HS-5 (cell line): ENCODE measurements at regions not wholly inside any gene's neighbourhood (a gene's known extent, or its start where the extent isn't known, plus 50 kb on each side); places are given as distances from the start of the nearest gene placed in this dataset.
"Not testable (repeated sequence)": the region's sequence is repeated elsewhere in the genome, so short reads cannot be mapped to it uniquely, and the experiment has no call there.

Experiments used
- DNase-seq: peaks from one replicate; pipeline ENCODE4 v3.0.0-alpha.2; 2012; ENCODE audit warnings: low read depth

GRCh38 chr2:58720033-58720769 lies 479.1 kb upstream of the FANCL start:
- DNase-seq = no peak

DNA sequence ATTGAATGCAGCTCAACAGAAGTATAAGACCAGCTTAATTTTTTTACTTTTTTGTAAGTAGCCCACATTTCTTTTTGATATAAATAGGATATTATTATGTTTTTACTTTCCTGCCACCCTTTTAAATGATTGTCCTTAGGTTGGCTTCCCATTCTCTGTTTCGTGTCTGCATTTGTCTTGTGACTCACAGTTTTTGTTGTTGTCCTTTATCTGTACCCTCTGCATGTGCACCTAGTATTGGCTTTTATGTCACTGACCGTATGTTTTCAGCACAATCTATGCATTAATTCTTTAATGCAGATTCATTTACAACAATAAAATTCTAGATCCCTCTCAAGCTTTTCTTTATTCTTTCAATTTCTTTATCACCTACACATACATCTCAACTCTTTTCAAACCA lies 474.2 kb upstream of the FANCL start:
- no peak for DNase-seq

DNA sequence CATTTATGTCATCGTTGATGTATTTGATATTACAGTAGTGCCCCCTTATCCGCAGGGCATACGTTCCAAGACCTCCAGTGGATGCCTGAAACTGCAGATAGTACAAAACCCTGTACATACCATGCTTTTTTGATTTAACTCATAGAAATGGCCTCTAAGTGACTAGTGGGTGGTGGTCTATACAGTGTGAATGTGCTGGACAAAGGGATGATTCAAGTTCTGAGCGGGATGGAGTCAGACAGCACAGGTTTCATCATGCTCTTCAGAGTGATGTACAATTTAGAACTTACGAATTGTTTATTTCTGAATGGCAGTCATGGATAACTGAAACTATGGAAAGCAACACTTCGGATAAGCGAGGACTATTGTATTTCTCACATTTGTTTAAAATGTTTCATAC lies 473.1 kb upstream of the FANCL start:
- DNase-seq = no peak

DNA sequence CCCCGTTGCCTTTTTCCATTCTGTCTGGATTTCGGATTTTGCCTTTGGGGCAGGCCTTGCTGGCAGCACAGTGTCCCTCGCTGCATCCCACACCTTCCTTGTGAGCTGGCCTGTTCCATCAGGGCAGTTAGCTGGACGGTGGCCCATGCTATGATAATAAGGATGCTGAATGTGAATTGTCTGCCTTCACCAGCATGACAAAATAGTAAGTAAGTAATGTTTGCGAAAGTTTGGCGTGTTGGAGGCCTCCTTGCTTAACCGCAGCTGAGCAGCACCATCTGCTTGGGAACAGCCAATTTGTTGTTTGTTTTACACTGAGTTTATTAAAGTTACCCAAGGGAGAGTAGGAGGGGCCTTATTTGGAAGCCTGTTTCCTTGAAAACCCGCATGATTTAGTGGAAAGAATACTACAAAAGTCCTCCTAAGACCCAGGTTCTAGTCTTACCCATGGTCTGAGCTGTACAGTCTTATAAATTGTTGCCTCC lies 469.7 kb upstream of the FANCL start:
- no peak for DNase-seq

DNA sequence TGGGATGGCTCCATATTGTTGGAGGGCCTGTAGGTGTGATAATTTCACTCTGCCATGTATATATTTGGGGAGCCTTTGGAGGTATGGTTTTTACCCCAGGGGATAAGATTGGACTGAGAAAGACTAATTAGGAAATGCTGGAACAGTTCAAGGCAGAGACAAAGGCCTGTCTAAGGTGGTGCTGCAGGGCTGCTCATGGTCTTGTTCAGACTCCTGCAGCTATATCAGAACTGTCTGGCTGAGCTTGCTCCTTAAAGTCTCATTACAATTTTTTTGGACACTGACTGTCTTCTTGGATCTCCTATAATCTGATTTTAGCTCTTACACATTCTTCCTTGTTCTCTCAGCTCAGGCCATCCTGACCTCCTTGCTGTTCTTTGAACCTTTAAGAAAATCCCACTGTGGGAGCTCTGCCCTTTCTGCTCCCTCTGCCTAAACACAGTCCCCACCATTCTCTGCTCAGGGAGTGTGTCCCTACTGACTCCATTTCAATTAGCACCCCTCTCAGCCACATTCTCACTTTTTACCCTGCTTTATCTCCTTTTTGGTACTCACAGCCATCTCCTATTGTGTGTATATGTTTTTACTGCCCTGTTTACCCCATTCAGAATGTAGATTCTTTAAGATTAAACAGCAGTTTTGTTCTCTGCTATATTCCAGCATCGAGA lies 468.7 kb upstream of the FANCL start:
- no peak for DNase-seq

DNA sequence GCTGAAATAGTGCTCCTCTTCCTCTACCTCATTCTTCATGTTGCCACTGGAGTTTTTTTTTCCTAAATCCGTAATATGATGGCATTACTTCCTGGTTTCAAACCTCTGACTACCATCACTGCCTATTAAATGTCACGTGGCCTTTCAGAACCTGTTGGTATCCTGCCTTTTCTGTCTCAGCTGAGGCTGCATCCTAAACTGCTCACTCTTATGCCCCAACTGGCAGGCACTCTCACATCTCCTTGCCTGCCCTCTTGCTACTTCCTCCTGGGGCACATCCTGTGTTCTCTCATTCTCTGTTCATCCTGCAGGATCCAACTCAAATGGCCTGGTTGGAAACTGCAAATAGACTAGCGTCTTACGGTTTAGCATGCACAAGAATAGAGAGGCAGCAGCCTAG lies 468.1 kb upstream of the FANCL start:
- no peak for DNase-seq

- DNase-seq = no peak
Observed at GRCh38 chr2:58708565-58708964, 467.4 kb upstream of the FANCL start.

GRCh38 chr2:58702302-58702885 lies 461.3 kb upstream of the FANCL start:
- DNase-seq = peak; percentile 3

DNA sequence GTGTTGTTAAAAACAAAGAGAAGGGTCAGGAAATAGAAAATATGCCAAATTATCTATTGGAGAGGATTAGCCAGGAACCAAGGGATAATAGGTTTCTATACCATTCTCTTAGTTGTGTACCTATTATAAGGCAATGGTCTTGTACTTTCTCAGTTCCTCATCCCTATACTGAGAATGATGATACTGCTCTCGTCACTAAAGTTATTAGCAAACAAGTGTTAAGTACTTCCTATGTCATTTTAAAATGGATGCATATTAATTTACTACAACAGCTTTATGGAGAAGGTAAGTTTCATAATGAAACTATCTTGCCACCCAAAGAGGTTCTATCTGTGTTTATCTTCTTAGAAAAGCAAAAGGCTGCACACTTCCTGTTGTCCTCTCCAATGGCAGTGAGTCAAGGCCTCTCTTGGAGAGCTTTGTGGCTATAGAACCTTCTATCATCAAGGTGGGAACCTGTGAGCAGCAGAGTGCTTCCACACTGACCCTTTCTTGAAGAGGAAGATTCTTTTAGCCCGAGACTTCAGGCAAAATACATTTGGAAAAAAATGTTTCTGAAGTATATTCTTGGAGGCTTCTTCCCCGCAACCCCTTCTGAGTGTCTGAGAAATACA lies 460.7 kb upstream of the FANCL start:
- no peak for DNase-seq

- DNase-seq = no peak
Observed at GRCh38 chr2:58700591-58700990, 459.5 kb upstream of the FANCL start.

DNA sequence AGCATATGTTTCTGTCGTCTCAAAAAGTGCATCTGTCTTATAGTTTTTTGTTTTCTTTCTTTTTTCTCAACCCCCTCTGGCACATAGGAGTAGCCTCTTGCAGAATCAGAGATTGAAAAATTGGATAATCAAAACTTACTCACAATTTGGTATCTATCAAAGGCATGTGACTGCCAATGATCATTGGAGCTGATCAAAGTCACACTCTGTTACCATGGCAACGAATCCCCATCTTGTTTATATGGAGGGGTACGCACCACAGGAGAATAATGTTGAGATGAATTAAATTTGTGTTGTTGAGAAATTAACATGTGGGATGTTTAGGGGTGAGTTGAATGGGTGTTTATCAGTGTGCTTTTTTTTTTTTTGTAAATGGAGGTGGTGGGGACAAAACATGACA lies 458.3 kb upstream of the FANCL start:
- no peak for DNase-seq

DNA sequence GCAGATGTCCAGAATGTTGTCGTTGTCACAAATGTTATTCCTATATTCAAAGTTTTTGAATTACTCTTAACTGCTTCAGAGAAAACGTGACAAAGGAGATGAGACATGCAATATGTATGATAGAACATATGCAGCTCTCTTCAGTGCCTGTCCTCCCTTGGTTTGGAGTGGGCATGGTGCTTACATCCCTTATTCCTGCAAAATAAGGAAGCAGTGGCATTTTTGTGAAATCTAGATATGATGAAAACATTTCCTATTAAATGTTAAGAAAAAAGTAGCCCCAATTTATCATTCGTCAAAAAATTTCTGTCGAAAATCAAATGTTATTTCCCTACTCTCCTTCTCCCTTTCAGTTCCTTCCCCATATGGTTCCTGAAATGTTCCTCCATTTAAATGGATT lies 457.5 kb upstream of the FANCL start:
- DNase-seq = no peak

GRCh38 chr2:58694114-58694513 lies 453.0 kb upstream of the FANCL start:
- DNase-seq = not testable (repeated sequence)

DNA sequence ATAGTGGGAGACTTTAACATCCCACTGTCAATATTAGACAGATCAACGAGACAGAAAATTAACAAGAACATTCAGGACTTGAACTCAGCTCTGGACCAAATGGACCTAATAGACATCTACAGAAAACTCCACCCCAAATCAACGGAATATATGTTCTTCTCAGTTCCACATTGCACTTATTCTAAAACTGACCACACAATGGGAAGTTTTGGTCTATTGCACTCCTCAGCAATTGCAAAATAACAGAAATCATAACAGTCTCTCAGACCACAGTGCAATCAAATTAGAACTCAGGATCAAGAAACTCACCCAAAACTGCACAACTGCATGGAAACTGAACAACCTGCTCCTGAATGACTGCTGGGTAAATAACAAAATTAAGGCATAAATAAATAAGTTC lies 449.9 kb upstream of the FANCL start:
- not testable (repeated sequence) for DNase-seq

DNA sequence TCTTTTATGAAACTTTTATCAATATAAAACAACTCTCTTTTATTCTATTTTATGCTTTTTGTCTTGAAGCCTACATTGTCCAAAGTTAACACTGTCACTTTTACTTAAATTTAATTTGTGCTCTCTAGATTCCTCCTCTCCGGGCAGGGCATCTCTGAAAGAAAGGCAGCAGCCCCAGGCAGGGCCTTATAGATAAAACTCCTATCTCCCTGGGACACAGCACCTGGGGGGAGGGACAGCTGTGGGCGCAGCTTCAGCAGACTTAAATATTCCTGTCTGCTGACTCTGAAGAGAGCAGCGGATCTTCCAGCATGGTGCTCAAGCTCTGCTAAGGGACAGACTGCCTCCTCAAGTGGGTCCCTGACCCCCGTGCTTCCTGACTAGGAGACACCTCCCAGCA lies 447.7 kb upstream of the FANCL start:
- no peak for DNase-seq

DNA sequence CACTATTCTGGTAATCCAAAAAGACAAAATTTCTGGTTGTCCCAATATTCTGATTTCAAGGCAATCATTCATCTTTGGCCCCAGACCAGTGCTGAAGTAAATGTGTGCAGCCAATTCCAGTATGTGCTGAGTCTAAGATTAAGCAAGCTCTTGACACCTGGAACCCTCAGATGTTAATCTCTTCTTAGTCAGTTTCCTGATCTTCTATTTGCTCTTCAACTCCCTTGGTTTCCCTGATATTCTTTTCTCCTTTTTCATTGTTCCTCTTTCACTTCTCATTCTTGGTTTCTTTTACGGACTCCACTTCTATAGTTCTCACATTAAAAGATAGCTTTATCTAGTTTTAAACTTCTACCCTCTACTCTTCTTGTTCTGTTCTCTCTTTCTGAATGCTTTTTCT lies 445.7 kb upstream of the FANCL start:
- DNase-seq = no peak

DNA sequence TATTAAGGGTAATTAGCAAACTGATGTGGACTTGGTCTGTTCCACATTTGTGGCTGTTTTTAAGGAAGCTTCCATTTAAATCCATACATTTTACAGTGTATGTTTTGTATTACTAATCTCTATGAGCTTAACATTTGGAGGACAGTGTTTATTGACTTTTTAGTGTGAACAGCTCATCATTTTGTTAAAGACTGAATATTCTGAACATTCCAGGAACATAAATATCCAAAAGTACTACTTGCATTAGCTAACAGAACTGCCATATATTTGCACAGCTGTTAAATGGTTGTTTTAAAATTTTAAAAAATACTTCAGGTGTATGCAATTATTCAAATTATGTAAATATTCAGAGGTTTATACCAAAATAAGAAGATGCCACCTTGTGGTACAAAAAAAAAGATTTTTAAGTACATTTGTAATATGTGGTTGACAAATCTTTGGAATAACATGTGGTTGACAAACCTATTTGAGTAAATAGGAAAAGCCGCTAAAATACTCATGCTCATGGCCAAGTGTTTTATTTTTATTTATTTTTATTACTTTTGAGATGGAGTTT lies 439.7 kb upstream of the FANCL start:
- DNase-seq = no peak

DNA sequence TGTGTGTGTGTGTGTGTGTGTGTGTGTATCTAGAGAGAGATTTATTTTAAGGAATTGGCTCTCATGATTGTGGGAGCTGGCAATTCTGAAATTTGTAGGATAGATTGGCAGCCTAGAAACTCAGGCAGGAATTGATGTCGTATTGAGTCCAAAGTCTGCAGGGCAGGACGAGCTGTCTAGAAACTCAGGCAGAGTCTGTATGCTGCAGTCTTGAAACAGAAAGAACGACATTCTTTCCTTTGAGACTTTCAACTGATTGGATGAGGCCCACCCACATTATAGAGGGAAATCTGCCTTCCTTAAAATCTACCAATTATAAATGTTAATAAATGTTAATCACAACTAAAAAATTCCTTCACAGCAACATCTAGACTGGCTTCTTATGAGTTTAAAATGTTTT lies 436.6 kb upstream of the FANCL start:
- no peak for DNase-seq

DNA sequence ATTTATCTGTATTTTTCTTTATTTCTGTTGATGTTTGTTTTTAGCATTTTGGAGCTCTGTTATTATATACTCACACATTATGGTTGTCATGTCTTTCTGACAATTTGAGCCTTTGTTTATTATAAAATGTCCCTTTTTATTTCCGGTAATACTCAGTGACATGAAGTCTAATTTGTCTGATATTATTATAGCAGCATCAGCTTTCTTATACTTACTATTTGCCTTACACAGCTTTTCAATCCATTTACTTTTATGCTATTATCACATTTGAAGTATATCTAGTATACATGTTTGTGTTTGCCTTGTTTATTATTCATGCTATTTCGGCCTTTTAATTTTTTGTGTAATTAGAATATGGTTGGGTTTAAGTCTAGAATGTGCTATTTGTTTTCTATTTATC lies 430.6 kb upstream of the FANCL start:
- DNase-seq = no peak

DNA sequence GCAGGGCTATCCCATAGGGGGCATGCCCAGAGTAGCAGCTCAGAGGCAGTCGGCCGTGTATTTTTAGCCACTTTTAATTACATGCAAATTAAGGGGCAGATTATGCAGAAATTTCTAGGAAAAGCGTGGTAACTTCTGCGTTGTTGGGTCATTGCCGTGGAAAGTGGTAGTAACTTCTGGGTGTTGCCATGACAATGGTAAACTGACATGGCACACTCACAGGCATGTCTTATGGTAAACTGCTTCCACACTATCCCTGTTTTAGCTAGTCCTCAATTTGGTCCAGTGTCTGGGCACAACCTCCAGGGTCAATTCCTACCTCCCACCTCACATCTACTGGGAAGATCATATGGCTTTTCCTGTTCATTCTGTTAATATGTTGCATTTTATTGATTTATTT lies 428.9 kb upstream of the FANCL start:
- DNase-seq = no peak

DNA sequence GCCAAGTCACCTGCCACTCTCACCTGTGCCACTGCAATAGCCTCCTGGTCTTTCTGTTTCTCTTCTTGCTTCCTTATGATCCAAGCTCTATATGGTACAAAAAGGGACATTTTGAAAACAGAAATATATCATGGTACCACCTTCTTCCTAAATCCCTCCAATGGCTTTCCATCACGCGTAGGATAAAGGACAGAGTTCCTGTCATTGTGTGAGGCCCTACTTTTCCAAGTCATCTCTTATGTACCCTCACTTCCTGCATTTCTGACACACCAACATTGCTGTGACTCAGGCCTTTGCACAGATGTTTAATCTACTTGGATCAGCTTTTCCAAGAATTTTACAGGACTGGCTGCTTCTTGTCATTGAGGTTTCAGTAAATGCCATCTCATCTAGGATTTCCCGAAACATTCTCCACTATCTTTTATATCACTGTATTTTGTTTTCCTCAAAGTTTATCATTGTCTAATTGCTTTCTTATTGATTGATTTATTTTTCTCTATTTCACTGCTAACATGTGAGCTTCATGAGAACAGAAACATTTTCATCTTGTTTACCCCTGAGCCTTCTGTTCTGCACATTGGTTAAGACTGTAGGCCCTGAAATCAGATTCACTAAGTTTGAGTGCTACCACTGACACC lies 426.1 kb upstream of the FANCL start:
- DNase-seq = no peak

DNA sequence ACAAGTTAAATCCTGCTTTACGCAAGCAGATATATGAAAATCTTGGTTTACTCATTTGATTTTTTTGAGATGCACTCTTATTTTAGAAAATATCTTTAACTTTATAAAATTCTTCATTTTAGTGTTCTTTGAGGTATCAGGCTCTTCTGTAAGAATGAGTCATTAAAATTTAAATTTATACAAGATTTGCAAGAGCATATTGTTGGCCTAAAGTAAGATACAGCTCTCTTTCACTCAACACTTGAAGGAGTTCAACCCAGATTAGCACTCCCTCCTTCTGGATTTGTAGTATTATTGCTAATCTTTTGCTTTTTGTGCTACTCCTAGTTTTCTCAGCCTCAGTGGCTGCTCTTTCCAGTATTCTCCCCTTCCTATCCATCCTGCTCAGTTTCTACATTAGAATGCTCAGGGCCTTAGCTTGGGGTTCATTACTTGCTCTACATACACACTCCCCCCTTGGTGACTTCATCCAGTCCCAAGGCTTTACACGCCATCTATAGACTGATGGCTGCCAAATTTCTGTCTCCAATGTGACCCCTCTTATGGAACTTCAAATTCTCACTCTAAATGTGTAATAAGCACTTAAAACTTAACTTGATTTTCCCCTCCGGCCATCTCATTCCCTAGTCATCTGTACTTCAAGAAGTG lies 425.3 kb upstream of the FANCL start:
- DNase-seq = no peak
